Trophoblast cell (in vitro differentiated cells and primary cell): ENCODE measurements at regions not wholly inside any gene's neighbourhood (a gene's known extent, or its start where the extent isn't known, plus 50 kb on each side); places are given as distances from the start of the nearest gene placed in this dataset.

ENCODE experiments used
- DNase-seq, 2 donors: peaks; one replicate each; pipeline ENCODE4 v3.0.0-alpha.2; 2016
- H2AFZ ChIP-seq: 2 replicates; pipeline ENCODE4 v1.6.1; 2013; ENCODE audit warnings: low read length, moderate library complexity, mild to moderate bottlenecking; ENCODE audit not compliant: insufficient read depth, poor library complexity
- H2AK5ac ChIP-seq: 2 replicates; pipeline ENCODE4 v1.6.1; 2013; ENCODE audit warnings: mild to moderate bottlenecking, low read length
- H2BK120ac ChIP-seq: 2 replicates; pipeline ENCODE4 v1.6.1; 2013; ENCODE audit warnings: low read length, mild to moderate bottlenecking, moderate library complexity; ENCODE audit not compliant: insufficient read depth, poor library complexity
- H2BK12ac ChIP-seq: 2 replicates; pipeline ENCODE4 v1.6.1; 2013; ENCODE audit warnings: mild to moderate bottlenecking, low read length, moderate library complexity
- H2BK5ac ChIP-seq: 2 replicates; pipeline ENCODE4 v1.6.1; 2013; ENCODE audit warnings: low read length, low read depth, moderate library complexity, mild to moderate bottlenecking; ENCODE audit not compliant: poor library complexity
- H3K14ac ChIP-seq: 2 replicates; pipeline ENCODE4 v1.6.1; 2013; ENCODE audit warnings: mild to moderate bottlenecking, low read length
- H3K18ac ChIP-seq: 2 replicates; pipeline ENCODE4 v1.6.1; 2013; ENCODE audit warnings: mild to moderate bottlenecking, low read length
- H3K23ac ChIP-seq: 2 replicates; pipeline ENCODE4 v1.6.1; 2013; ENCODE audit warnings: low read length
- H3K27ac ChIP-seq: 2 replicates; pipeline ENCODE4 v1.5.1; 2013; ENCODE audit warnings: low read depth, mild to moderate bottlenecking, inconsistent platforms, low read length, moderate library complexity
- H3K27me3 ChIP-seq: 2 replicates; pipeline ENCODE4 v1.6.1; 2013; ENCODE audit warnings: inconsistent platforms, mild to moderate bottlenecking, low read length, moderate library complexity; ENCODE audit not compliant: insufficient read depth
- H3K36me3 ChIP-seq, 2 experiments: 1 replicate in 1 of 2; 2 replicates in 1 of 2; pipeline ENCODE4 v1.6.1; 2013; ENCODE audit warnings: low read length in 2 of 2, mild to moderate bottlenecking in 2 of 2, moderate library complexity in 1 of 2; ENCODE audit not compliant: insufficient read depth in 2 of 2, control insufficient read depth in 1 of 2
- H3K4ac ChIP-seq: 2 replicates; pipeline ENCODE4 v1.6.1; 2013; ENCODE audit warnings: low read depth, mild to moderate bottlenecking, low read length, moderate library complexity
- H3K4me1 ChIP-seq, 2 experiments: 1 replicate in 1 of 2; 2 replicates in 1 of 2; pipeline ENCODE4 v1.6.1; 2013; ENCODE audit warnings: low read length in 2 of 2, mild to moderate bottlenecking in 2 of 2, moderate library complexity in 1 of 2; ENCODE audit not compliant: insufficient read depth in 2 of 2, control insufficient read depth in 1 of 2
- H3K4me2 ChIP-seq: 2 replicates; pipeline ENCODE4 v1.6.1; 2013; ENCODE audit warnings: inconsistent platforms, mild to moderate bottlenecking, low read length, moderate library complexity
- H3K4me3 ChIP-seq: 2 replicates; pipeline ENCODE4 v1.5.1; 2013; ENCODE audit warnings: mild to moderate bottlenecking, low read depth, low read length, inconsistent platforms
- H3K79me1 ChIP-seq: one replicate; pipeline ENCODE4 v1.6.1; 2013; ENCODE audit warnings: low read length
- H3K79me2 ChIP-seq: 2 replicates; pipeline ENCODE4 v1.6.1; 2013; ENCODE audit warnings: low read length, mild to moderate bottlenecking; ENCODE audit not compliant: control insufficient read depth, insufficient read depth, poor library complexity
- H3K9ac ChIP-seq: 2 replicates; pipeline ENCODE4 v1.6.1; 2013; ENCODE audit warnings: mild to moderate bottlenecking, low read length
- H3K9me3 ChIP-seq: 2 replicates; pipeline ENCODE4 v1.6.1; 2013; ENCODE audit warnings: low read depth, mild to moderate bottlenecking, control low read depth, inconsistent platforms, low read length; ENCODE audit not compliant: insufficient read depth
- H4K12ac ChIP-seq: 2 replicates; pipeline ENCODE4 v1.6.1; 2013; ENCODE audit warnings: low read depth, mild to moderate bottlenecking, low read length, moderate library complexity
- H4K8ac ChIP-seq: 2 replicates; pipeline ENCODE4 v1.6.1; 2013; ENCODE audit warnings: low read depth, mild to moderate bottlenecking, low read length, moderate library complexity
- H4K91ac ChIP-seq: one replicate; pipeline ENCODE4 v1.6.1; 2013; ENCODE audit warnings: low read depth, mild to moderate bottlenecking, low read length, moderate library complexity
- WGBS: extraction: QIAGEN DNeasy Blood & Tissue Kit; methylation state at CpG from one replicate; pipeline ENCODE4 v1.1.7; 2013; ENCODE audit warnings: missing lambda C conversion rate; ENCODE audit not compliant: insufficient read length, insufficient coverage; ENCODE audit errors: extremely low coverage; 5-methylcytosine and 5-hydroxymethylcytosine counted together

- no peak for DNase-seq
- no peak overlapping the region for H3K18ac ChIP-seq
- H2AFZ ChIP-seq = no peak overlapping the region
- no peak overlapping the region for H4K91ac ChIP-seq
- H3K4ac ChIP-seq = no peak overlapping the region
- H3K4me1 ChIP-seq = no peaks in the 10 kb centered on the region
- H3K4me3 ChIP-seq = no peak overlapping the region
- no peak overlapping the region for H2AK5ac ChIP-seq
- no peak overlapping the region for H3K23ac ChIP-seq
- no peak overlapping the region for H4K8ac ChIP-seq
- no peak overlapping the region for H2BK120ac ChIP-seq
- no peak overlapping the region for H3K27ac ChIP-seq
- H2BK5ac ChIP-seq = no peak overlapping the region
- H4K12ac ChIP-seq = no peak overlapping the region
- no peaks in the 10 kb centered on the region for H3K27me3 ChIP-seq
- no peaks in the 10 kb centered on the region for H3K79me2 ChIP-seq
- H3K36me3 ChIP-seq = no peaks in the 10 kb centered on the region
- H3K79me1 ChIP-seq = no peaks in the 10 kb centered on the region
- H3K9me3 ChIP-seq = no peaks in the 10 kb centered on the region
- H3K4me2 ChIP-seq = no peak overlapping the region
- H2BK12ac ChIP-seq = no peak overlapping the region
- WGBS = no CpG with 5 or more reads among the region's 3 CpGs
- no peak overlapping the region for H3K14ac ChIP-seq
- H3K9ac ChIP-seq = no peak overlapping the region
Measured at GRCh38 chr3:25053360-25053759, 374.7 kb upstream of the RARB start.

GRCh38 chr3:25056036-25056755, 371.9 kb upstream of the RARB start:
- no peak overlapping the region for H3K4me3 ChIP-seq
- no peaks in the 10 kb centered on the region for H3K36me3 ChIP-seq
- no CpG with 5 or more reads among the region's 1 CpG for WGBS

GRCh38 chr3:25056803-25057351, 371.2 kb upstream of the RARB start:
- Histone ChIP-seq H3K79me1 (no peaks in the 10 kb centered on the region), H3K36me3 (no peaks in the 10 kb centered on the region), H3K4me2 (no peak overlapping the region), H3K18ac (no peak overlapping the region), H2BK5ac (no peak overlapping the region), H2AFZ (no peak overlapping the region), H3K4ac (no peak overlapping the region), H4K12ac (no peak overlapping the region), H3K27ac (no peak overlapping the region), H3K9me3 (no peaks in the 10 kb centered on the region), H3K9ac (no peak overlapping the region), H2BK12ac (no peak overlapping the region), H4K91ac (no peak overlapping the region), H3K27me3 (no peaks in the 10 kb centered on the region), H2BK120ac (no peak overlapping the region), H2AK5ac (no peak overlapping the region), H3K23ac (no peak overlapping the region), H3K79me2 (no peaks in the 10 kb centered on the region), H3K4me3 (no peak overlapping the region), H3K14ac (no peak overlapping the region), H4K8ac (no peak overlapping the region), H3K4me1 (no peaks in the 10 kb centered on the region)
- WGBS = no CpG with 5 or more reads among the region's 3 CpGs
- DNase-seq = no peak

More at GRCh38 chr3:25056036-25056755, 371.9 kb upstream of the RARB start:
- Histone ChIP-seq H3K79me1 (no peaks in the 10 kb centered on the region), H2BK5ac (no peak overlapping the region), H4K12ac (no peak overlapping the region), H3K27me3 (no peaks in the 10 kb centered on the region), H2AK5ac (no peak overlapping the region), H3K4me2 (no peak overlapping the region), H3K14ac (no peak overlapping the region), H2BK120ac (no peak overlapping the region), H3K79me2 (no peaks in the 10 kb centered on the region), H4K8ac (no peak overlapping the region), H3K9ac (no peak overlapping the region), H2AFZ (no peak overlapping the region), H2BK12ac (no peak overlapping the region), H3K18ac (no peak overlapping the region), H3K27ac (no peak overlapping the region), H3K23ac (no peak overlapping the region), H4K91ac (no peak overlapping the region), H3K4me1 (no peaks in the 10 kb centered on the region), H3K9me3 (no peaks in the 10 kb centered on the region), H3K4ac (no peak overlapping the region)
- no peak for DNase-seq

GRCh38 chr3:25057379-25057778, 370.7 kb upstream of the RARB start:
- Histone ChIP-seq H4K8ac (no peak overlapping the region), H3K36me3 (no peaks in the 10 kb centered on the region), H4K91ac (no peak overlapping the region), H2BK12ac (no peak overlapping the region), H4K12ac (no peak overlapping the region), H3K14ac (no peak overlapping the region), H3K4me1 (no peaks in the 10 kb centered on the region), H3K4me2 (no peak overlapping the region), H2BK120ac (no peak overlapping the region), H3K23ac (no peak overlapping the region), H2BK5ac (no peak overlapping the region), H3K27me3 (no peaks in the 10 kb centered on the region), H3K4me3 (no peak overlapping the region), H3K27ac (no peak overlapping the region), H3K79me2 (no peaks in the 10 kb centered on the region), H2AFZ (no peak overlapping the region), H3K4ac (no peak overlapping the region), H3K79me1 (no peaks in the 10 kb centered on the region), H2AK5ac (no peak overlapping the region), H3K9ac (no peak overlapping the region), H3K18ac (no peak overlapping the region), H3K9me3 (no peaks in the 10 kb centered on the region)
- WGBS = no CpG with 5 or more reads among the region's 1 CpG
- no peak for DNase-seq
